ENCODE measurements at regions not wholly inside any gene's neighbourhood (a gene's known extent, or its start where the extent isn't known, plus 50 kb on each side); places are given as distances from the start of the nearest gene placed in this dataset.
"Not testable (repeated sequence)": the region's sequence is repeated elsewhere in the genome, so short reads cannot be mapped to it uniquely, and the experiment has no call there.

DNA sequence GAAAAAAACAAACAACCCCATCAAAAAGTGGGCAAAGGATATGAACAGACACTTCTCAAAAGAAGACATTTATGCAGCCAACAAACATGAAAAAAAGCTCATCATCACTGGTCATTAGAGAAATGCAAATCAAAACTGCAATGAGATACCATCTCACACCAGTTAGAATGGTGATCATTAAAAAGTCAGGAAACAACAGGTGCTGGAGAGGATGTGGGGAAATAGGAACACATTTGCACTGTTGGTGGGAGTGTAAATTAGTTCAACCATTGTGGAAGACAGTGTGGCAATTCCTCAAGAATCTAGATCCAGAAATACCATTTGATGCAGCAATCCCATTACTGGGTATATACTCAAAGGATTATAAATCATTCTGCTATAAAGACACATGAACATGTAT, 85.5 kb upstream of the WSB1 start:
- not testable (repeated sequence) for TF ChIP-seq EZH2 (IDR thresholded peaks at IDR 0.05; ENCODE audit: borderline replicate concordance, insufficient read depth, low read length, poor library complexity, severe bottlenecking); EP300 (conservative IDR thresholded peaks at IDR 0.05; ENCODE audit: poor library complexity, severe bottlenecking)
- TF ChIP-seq, protein P1, sequence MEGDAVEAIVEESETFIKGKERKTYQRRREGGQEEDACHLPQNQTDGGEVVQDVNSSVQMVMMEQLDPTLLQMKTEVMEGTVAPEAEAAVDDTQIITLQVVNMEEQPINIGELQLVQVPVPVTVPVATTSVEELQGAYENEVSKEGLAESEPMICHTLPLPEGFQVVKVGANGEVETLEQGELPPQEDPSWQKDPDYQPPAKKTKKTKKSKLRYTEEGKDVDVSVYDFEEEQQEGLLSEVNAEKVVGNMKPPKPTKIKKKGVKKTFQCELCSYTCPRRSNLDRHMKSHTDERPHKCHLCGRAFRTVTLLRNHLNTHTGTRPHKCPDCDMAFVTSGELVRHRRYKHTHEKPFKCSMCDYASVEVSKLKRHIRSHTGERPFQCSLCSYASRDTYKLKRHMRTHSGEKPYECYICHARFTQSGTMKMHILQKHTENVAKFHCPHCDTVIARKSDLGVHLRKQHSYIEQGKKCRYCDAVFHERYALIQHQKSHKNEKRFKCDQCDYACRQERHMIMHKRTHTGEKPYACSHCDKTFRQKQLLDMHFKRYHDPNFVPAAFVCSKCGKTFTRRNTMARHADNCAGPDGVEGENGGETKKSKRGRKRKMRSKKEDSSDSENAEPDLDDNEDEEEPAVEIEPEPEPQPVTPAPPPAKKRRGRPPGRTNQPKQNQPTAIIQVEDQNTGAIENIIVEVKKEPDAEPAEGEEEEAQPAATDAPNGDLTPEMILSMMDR (IDR thresholded peaks at IDR 0.05; ENCODE audit: poor library complexity, severe bottlenecking) = not testable (repeated sequence)
- TF ChIP-seq, protein P2, sequence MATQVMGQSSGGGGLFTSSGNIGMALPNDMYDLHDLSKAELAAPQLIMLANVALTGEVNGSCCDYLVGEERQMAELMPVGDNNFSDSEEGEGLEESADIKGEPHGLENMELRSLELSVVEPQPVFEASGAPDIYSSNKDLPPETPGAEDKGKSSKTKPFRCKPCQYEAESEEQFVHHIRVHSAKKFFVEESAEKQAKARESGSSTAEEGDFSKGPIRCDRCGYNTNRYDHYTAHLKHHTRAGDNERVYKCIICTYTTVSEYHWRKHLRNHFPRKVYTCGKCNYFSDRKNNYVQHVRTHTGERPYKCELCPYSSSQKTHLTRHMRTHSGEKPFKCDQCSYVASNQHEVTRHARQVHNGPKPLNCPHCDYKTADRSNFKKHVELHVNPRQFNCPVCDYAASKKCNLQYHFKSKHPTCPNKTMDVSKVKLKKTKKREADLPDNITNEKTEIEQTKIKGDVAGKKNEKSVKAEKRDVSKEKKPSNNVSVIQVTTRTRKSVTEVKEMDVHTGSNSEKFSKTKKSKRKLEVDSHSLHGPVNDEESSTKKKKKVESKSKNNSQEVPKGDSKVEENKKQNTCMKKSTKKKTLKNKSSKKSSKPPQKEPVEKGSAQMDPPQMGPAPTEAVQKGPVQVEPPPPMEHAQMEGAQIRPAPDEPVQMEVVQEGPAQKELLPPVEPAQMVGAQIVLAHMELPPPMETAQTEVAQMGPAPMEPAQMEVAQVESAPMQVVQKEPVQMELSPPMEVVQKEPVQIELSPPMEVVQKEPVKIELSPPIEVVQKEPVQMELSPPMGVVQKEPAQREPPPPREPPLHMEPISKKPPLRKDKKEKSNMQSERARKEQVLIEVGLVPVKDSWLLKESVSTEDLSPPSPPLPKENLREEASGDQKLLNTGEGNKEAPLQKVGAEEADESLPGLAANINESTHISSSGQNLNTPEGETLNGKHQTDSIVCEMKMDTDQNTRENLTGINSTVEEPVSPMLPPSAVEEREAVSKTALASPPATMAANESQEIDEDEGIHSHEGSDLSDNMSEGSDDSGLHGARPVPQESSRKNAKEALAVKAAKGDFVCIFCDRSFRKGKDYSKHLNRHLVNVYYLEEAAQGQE (IDR thresholded peaks at IDR 0.05; ENCODE audit: borderline replicate concordance) = not testable (repeated sequence)

Measured in neural cell (in vitro differentiated cells).